Panc1 (cell line): ENCODE measurements at regions not wholly inside any gene's neighbourhood (a gene's known extent, or its start where the extent isn't known, plus 50 kb on each side); places are given as distances from the start of the nearest gene placed in this dataset.

ENCODE experiments used
- ATAC-seq: fragments of 200-7000 bp; cut with Tn5 transposase; 2 replicates; pipeline ENCODE4 v1.9.1; 2020; ENCODE audit warnings: mild to moderate bottlenecking, moderate library complexity
- BruUV-seq: library from RNA; stranded (reverse); fragments of 400-500 nt; replicated peaks from 2 replicates; lab custom pipeline; 2021; lab: Mats Ljungman, UMichigan
- CTCF ChIA-PET: fragments of 300-600 bp; sonication (Branson Sonifier 250); formaldehyde crosslinking; loops from one replicate; lab custom pipeline; 2022; ENCODE audit warnings: antibody characterized with exemption; lab: Charles Lee
- POLR2A ChIA-PET: fragments of 300-600 bp; sonication (Branson Sonifier 250); formaldehyde crosslinking; loops from one replicate; lab custom pipeline; 2022; ENCODE audit warnings: antibody characterized with exemption; lab: Charles Lee
- DNase-seq: peaks from one replicate; pipeline ENCODE4 v3.0.0-alpha.2; 2010; ENCODE audit warnings: low read depth, low spot score
- H3K27ac ChIP-seq: 2 replicates; pipeline ENCODE4 v1.5.1; 2011; ENCODE audit warnings: mild to moderate bottlenecking, low read length, inconsistent platforms
- H3K27me3 ChIP-seq: fragments of 200-500 bp; sonication (Bioruptor generic); 2 replicates; pipeline ENCODE4 v1.6.0; 2014; ENCODE audit warnings: low read length, inconsistent platforms; ENCODE audit not compliant: control insufficient read depth, insufficient read depth
- H3K36me3 ChIP-seq: fragments of 200-500 bp; sonication (Bioruptor generic); 2 replicates; pipeline ENCODE4 v1.5.1; 2014; ENCODE audit warnings: inconsistent platforms, mild to moderate bottlenecking, low read length, moderate library complexity; ENCODE audit not compliant: control insufficient read depth, insufficient read depth
- H3K4me1 ChIP-seq: 2 replicates; pipeline ENCODE4 v1.5.1; 2011; ENCODE audit warnings: inconsistent platforms, mild to moderate bottlenecking, low read length, moderate library complexity; ENCODE audit not compliant: control insufficient read depth, insufficient read depth
- H3K4me3 ChIP-seq, 2 experiments: 2 replicates each; pipeline ENCODE4 v1.5.1; 2011 to 2012; ENCODE audit warnings: low read depth in 2 of 2, low read length in 2 of 2, mild to moderate bottlenecking in 2 of 2, inconsistent platforms in 1 of 2, moderate library complexity in 1 of 2
- H3K9me3 ChIP-seq: fragments of 200-500 bp; sonication (Bioruptor generic); 2 replicates; pipeline ENCODE4 v1.5.1; 2014; ENCODE audit warnings: low read depth, mild to moderate bottlenecking, inconsistent platforms, low read length, moderate library complexity; ENCODE audit not compliant: control insufficient read depth, insufficient read depth
- POLR2AphosphoS5 ChIP-seq: IDR thresholded peaks from 2 replicates; pipeline ENCODE4 v1.6.1; 2012; ENCODE audit warnings: mild to moderate bottlenecking, low read depth, low read length, moderate library complexity
- SIN3A ChIP-seq: IDR thresholded peaks from 2 replicates; pipeline ENCODE4 v1.6.1; 2012; ENCODE audit warnings: low read depth, mild to moderate bottlenecking, low read length, moderate library complexity, borderline replicate concordance; ENCODE audit not compliant: insufficient read depth
- TCF7L2 ChIP-seq: IDR thresholded peaks from 2 replicates; pipeline ENCODE4 v1.6.1; 2011; ENCODE audit warnings: mild to moderate bottlenecking, low read depth, low read length, inconsistent platforms
- in situ Hi-C: cut with HindIII; loops from 2 replicates; pipeline ENCODE4 v1.10.0; 2016; ENCODE audit warnings: low sequenced_read_pairs, low pct_unique_long_range_greater_than_20kb
- intact Hi-C: fragments of 100-400 bp; cut with micrococcal nuclease; formaldehyde crosslinking; loops from one replicate; pipeline ENCODE4 v1.10.0; 2022; ENCODE audit not compliant: unreplicated experiment
- TF ChIP-seq, protein P1 (sequence below), 2 experiments: IDR thresholded peaks; 2 replicates each; pipeline ENCODE4 v1.6.1; 2011 to 2012; ENCODE audit warnings: low read depth in 2 of 2, control low read depth in 1 of 2, low read length in 1 of 2, mild to moderate bottlenecking in 1 of 2, moderate library complexity in 1 of 2; ENCODE audit not compliant: insufficient read depth in 1 of 2
- TF ChIP-seq, protein P2 (sequence below): fragments of 450-650 bp; IDR thresholded peaks from 2 replicates; pipeline ENCODE4 v1.5.1; 2017; ENCODE audit warnings: mild to moderate bottlenecking

DNA sequence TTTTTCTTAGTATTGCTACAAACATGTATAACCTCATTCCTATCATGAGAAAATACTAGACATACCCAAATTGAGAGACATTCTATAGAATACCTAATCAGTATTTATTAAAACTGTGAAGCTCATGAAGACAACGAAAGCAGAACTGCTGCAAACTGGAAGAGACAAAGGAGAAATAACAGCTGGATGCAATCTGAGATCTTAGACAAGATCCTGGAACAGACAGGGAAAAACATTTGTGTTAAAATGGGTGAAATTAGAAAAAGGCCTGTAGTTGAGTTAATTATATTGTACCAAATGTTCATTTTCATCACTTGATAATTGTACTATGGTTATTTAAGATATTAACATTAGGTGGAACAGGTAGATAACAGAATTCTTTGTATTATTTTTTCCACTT, 392.0 kb downstream of the PLPP3 start:
- in situ Hi-C loops: no loop called here
- no peak for TF ChIP-seq POLR2AphosphoS5
- TF ChIP-seq, protein P1, sequence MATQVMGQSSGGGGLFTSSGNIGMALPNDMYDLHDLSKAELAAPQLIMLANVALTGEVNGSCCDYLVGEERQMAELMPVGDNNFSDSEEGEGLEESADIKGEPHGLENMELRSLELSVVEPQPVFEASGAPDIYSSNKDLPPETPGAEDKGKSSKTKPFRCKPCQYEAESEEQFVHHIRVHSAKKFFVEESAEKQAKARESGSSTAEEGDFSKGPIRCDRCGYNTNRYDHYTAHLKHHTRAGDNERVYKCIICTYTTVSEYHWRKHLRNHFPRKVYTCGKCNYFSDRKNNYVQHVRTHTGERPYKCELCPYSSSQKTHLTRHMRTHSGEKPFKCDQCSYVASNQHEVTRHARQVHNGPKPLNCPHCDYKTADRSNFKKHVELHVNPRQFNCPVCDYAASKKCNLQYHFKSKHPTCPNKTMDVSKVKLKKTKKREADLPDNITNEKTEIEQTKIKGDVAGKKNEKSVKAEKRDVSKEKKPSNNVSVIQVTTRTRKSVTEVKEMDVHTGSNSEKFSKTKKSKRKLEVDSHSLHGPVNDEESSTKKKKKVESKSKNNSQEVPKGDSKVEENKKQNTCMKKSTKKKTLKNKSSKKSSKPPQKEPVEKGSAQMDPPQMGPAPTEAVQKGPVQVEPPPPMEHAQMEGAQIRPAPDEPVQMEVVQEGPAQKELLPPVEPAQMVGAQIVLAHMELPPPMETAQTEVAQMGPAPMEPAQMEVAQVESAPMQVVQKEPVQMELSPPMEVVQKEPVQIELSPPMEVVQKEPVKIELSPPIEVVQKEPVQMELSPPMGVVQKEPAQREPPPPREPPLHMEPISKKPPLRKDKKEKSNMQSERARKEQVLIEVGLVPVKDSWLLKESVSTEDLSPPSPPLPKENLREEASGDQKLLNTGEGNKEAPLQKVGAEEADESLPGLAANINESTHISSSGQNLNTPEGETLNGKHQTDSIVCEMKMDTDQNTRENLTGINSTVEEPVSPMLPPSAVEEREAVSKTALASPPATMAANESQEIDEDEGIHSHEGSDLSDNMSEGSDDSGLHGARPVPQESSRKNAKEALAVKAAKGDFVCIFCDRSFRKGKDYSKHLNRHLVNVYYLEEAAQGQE (IDR thresholded peaks at IDR 0.05; ENCODE audit: insufficient read depth in 1 of 2, low read depth in 2 of 2, low read length in 1 of 2): no peak
- no peak for TF ChIP-seq TCF7L2
- no peak for TF ChIP-seq SIN3A
- TF ChIP-seq, protein P2, sequence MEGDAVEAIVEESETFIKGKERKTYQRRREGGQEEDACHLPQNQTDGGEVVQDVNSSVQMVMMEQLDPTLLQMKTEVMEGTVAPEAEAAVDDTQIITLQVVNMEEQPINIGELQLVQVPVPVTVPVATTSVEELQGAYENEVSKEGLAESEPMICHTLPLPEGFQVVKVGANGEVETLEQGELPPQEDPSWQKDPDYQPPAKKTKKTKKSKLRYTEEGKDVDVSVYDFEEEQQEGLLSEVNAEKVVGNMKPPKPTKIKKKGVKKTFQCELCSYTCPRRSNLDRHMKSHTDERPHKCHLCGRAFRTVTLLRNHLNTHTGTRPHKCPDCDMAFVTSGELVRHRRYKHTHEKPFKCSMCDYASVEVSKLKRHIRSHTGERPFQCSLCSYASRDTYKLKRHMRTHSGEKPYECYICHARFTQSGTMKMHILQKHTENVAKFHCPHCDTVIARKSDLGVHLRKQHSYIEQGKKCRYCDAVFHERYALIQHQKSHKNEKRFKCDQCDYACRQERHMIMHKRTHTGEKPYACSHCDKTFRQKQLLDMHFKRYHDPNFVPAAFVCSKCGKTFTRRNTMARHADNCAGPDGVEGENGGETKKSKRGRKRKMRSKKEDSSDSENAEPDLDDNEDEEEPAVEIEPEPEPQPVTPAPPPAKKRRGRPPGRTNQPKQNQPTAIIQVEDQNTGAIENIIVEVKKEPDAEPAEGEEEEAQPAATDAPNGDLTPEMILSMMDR: no peak
- DNase-seq: no peak
- intact Hi-C loops: no loop called here
- H3K4me1 ChIP-seq: no peaks in the 10 kb centered on the region
- H3K27me3 ChIP-seq: no peaks in the 10 kb centered on the region
- ChIA-PET CTCF (no interaction called here), POLR2A (no interaction called here)
- H3K27ac ChIP-seq: no peak overlapping the region
- ATAC-seq: no peak
- BruUV-seq: no TSS peak
- no peaks in the 10 kb centered on the region for H3K36me3 ChIP-seq
- no peaks in the 10 kb centered on the region for H3K9me3 ChIP-seq
- no peak overlapping the region for H3K4me3 ChIP-seq

DNA sequence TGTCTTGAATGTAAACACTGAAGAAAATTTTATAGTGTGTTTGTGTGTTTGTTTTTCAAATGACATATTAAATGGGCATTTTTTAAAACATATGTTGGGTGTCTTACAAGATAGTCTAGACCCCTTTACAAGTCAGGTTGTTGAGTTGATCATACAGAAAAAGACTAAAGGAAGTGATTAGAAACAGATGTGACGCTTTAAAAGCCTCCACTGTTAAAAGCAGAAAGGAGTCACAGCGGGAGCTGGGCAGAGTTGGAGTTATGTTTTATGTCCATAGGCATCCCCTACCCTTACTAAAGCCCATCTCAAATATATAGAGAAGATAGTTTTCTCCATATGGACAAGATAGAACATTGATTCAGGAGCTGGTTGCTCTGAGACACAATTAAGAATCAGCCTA, 393.9 kb downstream of the PLPP3 start:
- Histone ChIP-seq H3K36me3 (no peaks in the 10 kb centered on the region), H3K9me3 (no peaks in the 10 kb centered on the region), H3K27me3 (no peaks in the 10 kb centered on the region), H3K4me1 (no peaks in the 10 kb centered on the region), H3K27ac (no peak overlapping the region), H3K4me3 (no peak overlapping the region)
- intact Hi-C loops: no loop called here
- DNase-seq (no peak), ATAC-seq (no peak)
- POLR2A ChIA-PET: no interaction called here
- in situ Hi-C loops: no loop called here
- CTCF ChIA-PET: no interaction called here
- BruUV-seq: no TSS peak
- TF ChIP-seq TCF7L2 (no peak), SIN3A (no peak), POLR2AphosphoS5 (no peak)
- TF ChIP-seq, protein P2: no peak
- TF ChIP-seq, protein P1 (IDR thresholded peaks at IDR 0.05; ENCODE audit: insufficient read depth in 1 of 2, low read depth in 2 of 2, low read length in 1 of 2): no peak
